Liver (tissue), 8 donors: ENCODE measurements at regions not wholly inside any gene's neighbourhood (a gene's known extent, or its start where the extent isn't known, plus 50 kb on each side); places are given as distances from the start of the nearest gene placed in this dataset.

Experiments used
- DNase-seq: peaks from one replicate; pipeline ENCODE4 v3.0.0-alpha.2; 2017; ENCODE audit warnings: low spot score
- H3K27ac ChIP-seq, 2 donors: one replicate each; pipeline ENCODE4 v1.7.0; 2013; ENCODE audit warnings: inconsistent platforms in 2 of 2, low read length in 2 of 2, control low read depth in 1 of 2, low read depth in 1 of 2, mild to moderate bottlenecking in 1 of 2
- H3K27me3 ChIP-seq, 4 donors: one replicate each; pipeline versions ENCODE4 v1.6.1 to v1.7.0; 2013; ENCODE audit warnings: low read length in 3 of 4, inconsistent platforms in 1 of 4, mild to moderate bottlenecking in 1 of 4, moderate library complexity in 1 of 4; ENCODE audit not compliant: control insufficient read depth in 4 of 4, insufficient read depth in 4 of 4
- H3K36me3 ChIP-seq, 4 donors: one replicate each; pipeline versions ENCODE4 v1.6.1 to v1.7.0; 2013; ENCODE audit warnings: low read length in 3 of 4, mild to moderate bottlenecking in 3 of 4, low read depth in 1 of 4, moderate library complexity in 1 of 4; ENCODE audit not compliant: control insufficient read depth in 4 of 4, insufficient read depth in 3 of 4
- H3K4me1 ChIP-seq, 4 donors: one replicate each; pipeline versions ENCODE4 v1.6.1 to v1.7.0; 2013; ENCODE audit warnings: low read length in 3 of 4, mild to moderate bottlenecking in 3 of 4, moderate library complexity in 1 of 4; ENCODE audit not compliant: control insufficient read depth in 4 of 4, insufficient read depth in 4 of 4
- H3K4me3 ChIP-seq, 3 donors: one replicate each; pipeline versions ENCODE4 v1.6.1 to v1.7.0; 2013; ENCODE audit warnings: low read length in 3 of 3, control low read depth in 1 of 3, low read depth in 1 of 3, mild to moderate bottlenecking in 1 of 3
- H3K9ac ChIP-seq, 2 donors: one replicate each; pipeline ENCODE4 v1.7.0; 2013; ENCODE audit warnings: low read length in 2 of 2, mild to moderate bottlenecking in 2 of 2, moderate library complexity in 2 of 2, control low read depth in 1 of 2, low read depth in 1 of 2
- H3K9me3 ChIP-seq, 4 donors: one replicate each; pipeline versions ENCODE4 v1.6.1 to v1.7.0; 2013; ENCODE audit warnings: low read length in 3 of 4; ENCODE audit not compliant: control insufficient read depth in 4 of 4
- EGR1 ChIP-seq, 2 donors: IDR thresholded peaks; 2 replicates each; pipeline ENCODE4 v1.6.1; 2016 to 2018; ENCODE audit warnings: antibody characterized with exemption in 2 of 2, low read depth in 2 of 2
- FOXA1 ChIP-seq: IDR thresholded peaks from 2 replicates; pipeline ENCODE4 v1.6.1; 2016; ENCODE audit warnings: antibody characterized with exemption
- FOXA2 ChIP-seq: IDR thresholded peaks from 2 replicates; pipeline ENCODE4 v1.6.1; 2016; ENCODE audit warnings: antibody characterized with exemption
- GABPA ChIP-seq, 2 donors: IDR thresholded peaks in 1 of 2; conservative IDR thresholded peaks in 1 of 2; 2 replicates each; pipeline ENCODE4 v1.6.1; 2016; ENCODE audit warnings: antibody characterized with exemption in 2 of 2, mild to moderate bottlenecking in 1 of 2, moderate library complexity in 1 of 2
- HNF4G ChIP-seq: IDR thresholded peaks from 2 replicates; pipeline ENCODE4 v1.6.1; 2016; ENCODE audit warnings: antibody characterized with exemption
- JUND ChIP-seq, 2 donors: IDR thresholded peaks; 2 replicates each; pipeline ENCODE4 v1.6.1; 2016; ENCODE audit warnings: antibody characterized with exemption in 2 of 2
- MAX ChIP-seq: IDR thresholded peaks from 2 replicates; pipeline ENCODE4 v1.6.1; 2016; ENCODE audit warnings: antibody characterized with exemption
- RAD21 ChIP-seq, 2 donors: IDR thresholded peaks; 2 replicates each; pipeline ENCODE4 v1.6.1; 2016; ENCODE audit warnings: antibody characterized with exemption in 2 of 2, mild to moderate bottlenecking in 2 of 2
- REST ChIP-seq: IDR thresholded peaks from 2 replicates; pipeline ENCODE4 v1.6.1; 2016; ENCODE audit warnings: antibody characterized with exemption, mild to moderate bottlenecking
- RXRA ChIP-seq, 2 donors: IDR thresholded peaks; 2 replicates each; pipeline ENCODE4 v1.6.1; 2017 to 2018; ENCODE audit warnings: antibody characterized with exemption in 2 of 2, mild to moderate bottlenecking in 1 of 2
- SP1 ChIP-seq: IDR thresholded peaks from 2 replicates; pipeline ENCODE4 v1.6.1; 2018; ENCODE audit warnings: antibody characterized with exemption, mild to moderate bottlenecking
- TAF1 ChIP-seq: conservative IDR thresholded peaks from 2 replicates; pipeline ENCODE4 v1.6.1; 2016; ENCODE audit warnings: antibody characterized with exemption, mild to moderate bottlenecking
- YY1 ChIP-seq: IDR thresholded peaks from 2 replicates; pipeline ENCODE4 v1.6.1; 2016; ENCODE audit warnings: antibody characterized with exemption, mild to moderate bottlenecking
- WGBS: extraction: QIAGEN DNeasy Blood & Tissue Kit; methylation state at CpG from one replicate; pipeline ENCODE4 v1.1.7; 2013; 5-methylcytosine and 5-hydroxymethylcytosine counted together
- TF ChIP-seq, protein P1 (sequence below): fragments of 150-350 bp; IDR thresholded peaks from 2 replicates; pipeline ENCODE4 v1.5.1; 2017; ENCODE audit warnings: improper control_type of control experiment, low read depth, low read length; ENCODE audit not compliant: missing input control
- TF ChIP-seq, protein P2 (sequence below): IDR thresholded peaks from 2 replicates; pipeline ENCODE4 v1.6.1; 2016; ENCODE audit warnings: antibody characterized with exemption
- TF ChIP-seq, protein P3 (sequence below): IDR thresholded peaks from 2 replicates; pipeline ENCODE4 v1.6.1; 2016; ENCODE audit warnings: antibody characterized with exemption
- donor health status: healthy.
- donor health status: healthy.
- donor health status: healthy.
- donor health status: healthy.
- donor health status: healthy.

GRCh38 chr13:108360139-108360538, 90.6 kb downstream of the TNFSF13B start:
- Histone ChIP-seq H3K4me1 (no peaks in the 10 kb centered on the region), H3K9me3 (no peaks in the 10 kb centered on the region), H3K4me3 (no peak overlapping the region), H3K36me3 (no peaks in the 10 kb centered on the region), H3K27me3 (peaks cover 0 to 3% (median 0%) of the 10 kb centered on the region in 4 donors), H3K9ac (no peak overlapping the region), H3K27ac (no peak overlapping the region)
- no peak for DNase-seq
- 69% methylated on average over 2 of the region's 2 CpGs for WGBS
- no peak for TF ChIP-seq JUND (IDR thresholded peaks at IDR 0.05)
- TF ChIP-seq YY1, result no peak
- TF ChIP-seq, protein P1, sequence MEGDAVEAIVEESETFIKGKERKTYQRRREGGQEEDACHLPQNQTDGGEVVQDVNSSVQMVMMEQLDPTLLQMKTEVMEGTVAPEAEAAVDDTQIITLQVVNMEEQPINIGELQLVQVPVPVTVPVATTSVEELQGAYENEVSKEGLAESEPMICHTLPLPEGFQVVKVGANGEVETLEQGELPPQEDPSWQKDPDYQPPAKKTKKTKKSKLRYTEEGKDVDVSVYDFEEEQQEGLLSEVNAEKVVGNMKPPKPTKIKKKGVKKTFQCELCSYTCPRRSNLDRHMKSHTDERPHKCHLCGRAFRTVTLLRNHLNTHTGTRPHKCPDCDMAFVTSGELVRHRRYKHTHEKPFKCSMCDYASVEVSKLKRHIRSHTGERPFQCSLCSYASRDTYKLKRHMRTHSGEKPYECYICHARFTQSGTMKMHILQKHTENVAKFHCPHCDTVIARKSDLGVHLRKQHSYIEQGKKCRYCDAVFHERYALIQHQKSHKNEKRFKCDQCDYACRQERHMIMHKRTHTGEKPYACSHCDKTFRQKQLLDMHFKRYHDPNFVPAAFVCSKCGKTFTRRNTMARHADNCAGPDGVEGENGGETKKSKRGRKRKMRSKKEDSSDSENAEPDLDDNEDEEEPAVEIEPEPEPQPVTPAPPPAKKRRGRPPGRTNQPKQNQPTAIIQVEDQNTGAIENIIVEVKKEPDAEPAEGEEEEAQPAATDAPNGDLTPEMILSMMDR, result no peak
- TF ChIP-seq MAX, result no peak
- no peak for TF ChIP-seq FOXA1
- TF ChIP-seq FOXA2, result no peak
- TF ChIP-seq, protein P2, sequence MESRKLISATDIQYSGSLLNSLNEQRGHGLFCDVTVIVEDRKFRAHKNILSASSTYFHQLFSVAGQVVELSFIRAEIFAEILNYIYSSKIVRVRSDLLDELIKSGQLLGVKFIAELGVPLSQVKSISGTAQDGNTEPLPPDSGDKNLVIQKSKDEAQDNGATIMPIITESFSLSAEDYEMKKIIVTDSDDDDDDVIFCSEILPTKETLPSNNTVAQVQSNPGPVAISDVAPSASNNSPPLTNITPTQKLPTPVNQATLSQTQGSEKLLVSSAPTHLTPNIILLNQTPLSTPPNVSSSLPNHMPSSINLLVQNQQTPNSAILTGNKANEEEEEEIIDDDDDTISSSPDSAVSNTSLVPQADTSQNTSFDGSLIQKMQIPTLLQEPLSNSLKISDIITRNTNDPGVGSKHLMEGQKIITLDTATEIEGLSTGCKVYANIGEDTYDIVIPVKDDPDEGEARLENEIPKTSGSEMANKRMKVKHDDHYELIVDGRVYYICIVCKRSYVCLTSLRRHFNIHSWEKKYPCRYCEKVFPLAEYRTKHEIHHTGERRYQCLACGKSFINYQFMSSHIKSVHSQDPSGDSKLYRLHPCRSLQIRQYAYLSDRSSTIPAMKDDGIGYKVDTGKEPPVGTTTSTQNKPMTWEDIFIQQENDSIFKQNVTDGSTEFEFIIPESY, result no peak
- TF ChIP-seq SP1, result no peak
- no peak for TF ChIP-seq HNF4G

- no peak overlapping the region for H3K9ac ChIP-seq
- peaks cover 0 to 3% (median 0%) of the 10 kb centered on the region in 4 donors for H3K27me3 ChIP-seq
- no peak overlapping the region for H3K27ac ChIP-seq
- no peaks in the 10 kb centered on the region for H3K36me3 ChIP-seq
- TF ChIP-seq JUND (IDR thresholded peaks at IDR 0.05) (no peak), TAF1 (no peak), SP1 (no peak), RXRA (IDR thresholded peaks at IDR 0.05) (no peak), RAD21 (IDR thresholded peaks at IDR 0.05) (no peak), YY1 (no peak), GABPA (IDR thresholded peaks at IDR 0.05 in 1 of 2, conservative IDR thresholded peaks at IDR 0.05 in 1 of 2) (no peak), FOXA2 (no peak), HNF4G (no peak), MAX (no peak), FOXA1 (no peak)
- TF ChIP-seq, protein P3, sequence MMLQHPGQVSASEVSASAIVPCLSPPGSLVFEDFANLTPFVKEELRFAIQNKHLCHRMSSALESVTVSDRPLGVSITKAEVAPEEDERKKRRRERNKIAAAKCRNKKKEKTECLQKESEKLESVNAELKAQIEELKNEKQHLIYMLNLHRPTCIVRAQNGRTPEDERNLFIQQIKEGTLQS, result no peak
- H3K4me1 ChIP-seq, result no peaks in the 10 kb centered on the region
- WGBS, result 65% methylated on average over 9 of the region's 9 CpGs
- H3K9me3 ChIP-seq, result no peaks in the 10 kb centered on the region
- no peak for DNase-seq
- H3K4me3 ChIP-seq, result no peak overlapping the region
Observed at GRCh38 chr13:108361769-108362168, 92.3 kb downstream of the TNFSF13B start.

GRCh38 chr13:108363666-108364065, 94.1 kb downstream of the TNFSF13B start:
- Histone ChIP-seq H3K36me3 (no peaks in the 10 kb centered on the region), H3K4me3 (no peak overlapping the region), H3K27me3 (peaks cover 0 to 3% (median 0%) of the 10 kb centered on the region in 4 donors), H3K4me1 (no peaks in the 10 kb centered on the region), H3K9ac (no peak overlapping the region), H3K27ac (no peak overlapping the region), H3K9me3 (no peaks in the 10 kb centered on the region)
- 77% methylated on average over 5 of the region's 5 CpGs for whole genome bisulfite sequencing
- TF ChIP-seq RXRA (IDR thresholded peaks at IDR 0.05) (no peak), FOXA1 (no peak), EGR1 (IDR thresholded peaks at IDR 0.05; ENCODE audit: low read depth in 2 of 2) (no peak), RAD21 (IDR thresholded peaks at IDR 0.05) (no peak), REST (no peak), HNF4G (no peak), TAF1 (no peak), MAX (no peak)
- TF ChIP-seq, protein P1, result no peak
- DNase-seq, result no peak
